GM12878 (cell line): ENCODE measurements at regions not wholly inside any gene's neighbourhood (a gene's known extent, or its start where the extent isn't known, plus 50 kb on each side); places are given as distances from the start of the nearest gene placed in this dataset.

Experiments
- ATAC-seq: fragments of 200-7000 bp; cut with Tn5 transposase; 3 replicates; pipeline ENCODE4 v1.9.1; 2020; ENCODE audit warnings: mild to moderate bottlenecking, moderate library complexity
- BruUV-seq: library from RNA; stranded (reverse); fragments of 400-500 nt; replicated peaks from 2 replicates; lab custom pipeline; 2021; lab: Mats Ljungman, UMichigan
- CTCF ChIA-PET: fragments of 300-600 bp; sonication (Branson Sonifier 250); formaldehyde crosslinking; extraction: SDS; loops from one replicate; lab custom pipeline; 2021; ENCODE audit warnings: inconsistent platforms; lab: Yijun Ruan, JAX
- POLR2A ChIA-PET: fragments of 350-600 bp; formaldehyde crosslinking; extraction: SDS; loops from one replicate; lab custom pipeline; 2021; ENCODE audit warnings: inconsistent platforms; lab: Charles Lee
- RAD21 ChIA-PET: fragments of 300-600 bp; sonication (Branson Sonifier 250); formaldehyde crosslinking; loops from one replicate; lab custom pipeline; 2023; ENCODE audit warnings: antibody characterized with exemption; ENCODE audit not compliant: unreplicated experiment; lab: Charles Lee
- SMC1A ChIA-PET: fragments of 300-600 bp; sonication (Branson Sonifier 250); formaldehyde crosslinking; loops from one replicate; lab custom pipeline; 2023; ENCODE audit not compliant: unreplicated experiment, uncharacterized antibody; lab: Charles Lee
- DNase-seq: peaks from one replicate; pipeline ENCODE4 v3.0.0-alpha.2; 2011; ENCODE audit warnings: low read depth, low spot score
- FAIRE-seq: peaks from 3 replicates; lab custom pipeline; 2011; peaks lifted over from hg19 to GRCh38; lab: Jason Lieb, UNC
- H2AFZ ChIP-seq: 2 replicates; pipeline ENCODE4 v1.6.0; 2011; ENCODE audit warnings: low read depth, low read length, control low read depth; ENCODE audit not compliant: control insufficient read depth
- H3K27ac ChIP-seq: 2 replicates; pipeline ENCODE4 v1.5.1; 2011; ENCODE audit warnings: control low read depth; ENCODE audit not compliant: control insufficient read depth, insufficient read depth
- H3K27me3 ChIP-seq, 2 experiments: replicated peaks in 1 of 2; 2 replicates each; pipeline versions ENCODE4 v1.6.0 to v1.6.1; 2011; ENCODE audit warnings: low read length in 1 of 2; ENCODE audit not compliant: control insufficient read depth in 2 of 2, insufficient read depth in 2 of 2
- H3K36me3 ChIP-seq, 2 experiments: 2 replicates each; pipeline ENCODE4 v1.5.1; 2011; ENCODE audit warnings: low read length in 1 of 2; ENCODE audit not compliant: control insufficient read depth in 2 of 2, insufficient read depth in 2 of 2
- H3K4me1 ChIP-seq: 2 replicates; pipeline ENCODE4 v1.6.1; 2011; ENCODE audit warnings: mild to moderate bottlenecking, low read length, moderate library complexity, mixed read lengths; ENCODE audit not compliant: control insufficient read depth, insufficient read depth
- H3K4me2 ChIP-seq: 2 replicates; pipeline ENCODE4 v1.6.0; 2011; ENCODE audit warnings: control low read depth; ENCODE audit not compliant: control insufficient read depth, insufficient read depth
- H3K4me3 ChIP-seq: fragments of 200-600 bp; sonication (generic); 2 replicates; pipeline ENCODE4 v1.5.1; 2016
- H3K79me2 ChIP-seq: 2 replicates; pipeline ENCODE4 v1.6.0; 2011; ENCODE audit warnings: low read length; ENCODE audit not compliant: control insufficient read depth, insufficient read depth
- H3K9ac ChIP-seq: 2 replicates; pipeline ENCODE4 v1.8.0; 2011; ENCODE audit warnings: low read length, control low read depth, mixed read lengths; ENCODE audit not compliant: control insufficient read depth, insufficient read depth
- H3K9me3 ChIP-seq: replicated peaks from 3 replicates; pipeline ENCODE4 v1.5.1; 2011; ENCODE audit warnings: mild to moderate bottlenecking, low read length; ENCODE audit not compliant: control insufficient read depth, insufficient read depth
- H4K20me1 ChIP-seq: 2 replicates; pipeline ENCODE4 v1.6.0; 2011; ENCODE audit not compliant: control insufficient read depth, insufficient read depth
- BACH1 ChIP-seq: fragments of 450-650 bp; IDR thresholded peaks from 2 replicates; pipeline ENCODE4 v1.6.1; 2017; ENCODE audit warnings: mild to moderate bottlenecking, borderline replicate concordance
- CBX5 ChIP-seq: sonication (generic); IDR thresholded peaks from 2 replicates; pipeline ENCODE4 v1.6.1; 2016; ENCODE audit warnings: low read depth, moderate library complexity, mild to moderate bottlenecking, inconsistent platforms
- HSF1 ChIP-seq: fragments of 150-350 bp; IDR thresholded peaks from 2 replicates; pipeline ENCODE4 v1.6.1; 2014; ENCODE audit warnings: mild to moderate bottlenecking, low read depth, low read length
- MAX ChIP-seq: IDR thresholded peaks from 2 replicates; pipeline ENCODE4 v1.6.1; 2012; ENCODE audit warnings: low read depth, low read length, improper control_type of control experiment
- MXI1 ChIP-seq: fragments of 150-350 bp; IDR thresholded peaks from 2 replicates; pipeline ENCODE4 v1.6.1; 2011; ENCODE audit warnings: low read depth, mild to moderate bottlenecking, inconsistent platforms, low read length, improper control_type of control experiment
- SREBF2 ChIP-seq: IDR thresholded peaks from 2 replicates; pipeline ENCODE4 v1.6.1; 2012; ENCODE audit warnings: mild to moderate bottlenecking, low read length
- WRNIP1 ChIP-seq: IDR thresholded peaks from 2 replicates; pipeline ENCODE4 v1.6.1; 2011; ENCODE audit warnings: low read depth, low read length, improper control_type of control experiment, borderline replicate concordance
- ZBTB4 ChIP-seq: fragments of 450-650 bp; formaldehyde crosslinking; IDR thresholded peaks from 2 replicates; pipeline ENCODE4 v1.4.0; 2022; ENCODE audit warnings: mild to moderate bottlenecking, moderate library complexity
- ZNF622 ChIP-seq: fragments of 450-650 bp; IDR thresholded peaks from 2 replicates; pipeline ENCODE4 v1.6.1; 2017; ENCODE audit warnings: mild to moderate bottlenecking, inconsistent platforms
- WGBS: methylation state at CpG from one replicate; pipeline ENCODE4 v1.1.6; 2016; ENCODE audit warnings: low lambda C conversion rate; ENCODE audit not compliant: insufficient replicate concordance, insufficient coverage; ENCODE audit errors: missing lambda C conversion rate; 5-methylcytosine and 5-hydroxymethylcytosine counted together
- in situ Hi-C: fragments of 300-500 bp; cut with MboI; formaldehyde crosslinking; loops from 9 replicates; pipeline ENCODE4 v1.14.3; 2018; ENCODE audit warnings: mixed read lengths
- intact Hi-C: fragments of 100-400 bp; cut with micrococcal nuclease; formaldehyde crosslinking; loops from one replicate; pipeline ENCODE4 v1.14.2; 2022; ENCODE audit not compliant: unreplicated experiment

GRCh38 chr12:102741196-102741595 is 175.8 kb downstream of the PAH start:
- H3K36me3 ChIP-seq = no peaks in the 10 kb centered on the region; a peak in 1 of 4 replicates
- H3K4me3 ChIP-seq = no peak overlapping the region
- FAIRE-seq (no peak), DNase-seq (no peak), ATAC-seq (no peak)
- WGBS = 73% methylated on average over 3 of the region's 3 CpGs
- H3K9me3 ChIP-seq = no peaks in the 10 kb centered on the region; the same call in 2 of the 3 replicates
- SMC1A ChIA-PET = interaction anchor here (0.8 to 5.6 kb wide), 33 partner anchors 9 to 823 kb away, joined by 3 to 52 read pairs (median 8); no protein-coding TSS in a partner anchor
- TF ChIP-seq ZBTB4 (CRISPR knock-in tag) (no peak), MAX (no peak), MXI1 (no peak), WRNIP1 (no peak), BACH1 (no peak), HSF1 (no peak), SREBF2 (no peak), ZNF622 (no peak), CBX5 (no peak)
- POLR2A ChIA-PET = interaction anchor here (0.6 to 1.6 kb wide), 3 partner anchors 33 to 256 kb away, joined by 3 read pairs; no protein-coding TSS in a partner anchor
- no peak overlapping the region for H3K4me2 ChIP-seq
- CTCF ChIA-PET = interaction anchor here (0.6 to 6.2 kb wide), 30 partner anchors 11 to 805 kb away, joined by 3 to 55 read pairs (median 6); no protein-coding TSS in a partner anchor
- RAD21 ChIA-PET = interaction anchor here (0.8 to 4.7 kb wide), 17 partner anchors 9 to 801 kb away, joined by 3 to 42 read pairs (median 13); no protein-coding TSS in a partner anchor
- H3K27me3 ChIP-seq = no peaks in the 10 kb centered on the region
- no peak overlapping the region for H2AFZ ChIP-seq
- no peaks in the 10 kb centered on the region for H3K79me2 ChIP-seq
- H3K9ac ChIP-seq = no peak overlapping the region
- no peak overlapping the region for H3K27ac ChIP-seq
- intact Hi-C loops (loop anchor here (2.0 kb wide), 1 partner anchor 440 kb away; no protein-coding TSS in a partner anchor), in situ Hi-C loops (loop anchor here (10.0 kb wide), 1 partner anchor 646 kb away; no protein-coding TSS in a partner anchor)
- no peaks in the 10 kb centered on the region for H4K20me1 ChIP-seq
- BruUV-seq = no TSS peak
- no peaks in the 10 kb centered on the region; the same call in 1 of the 2 replicates for H3K4me1 ChIP-seq
